ENCODE measurements at regions not wholly inside any gene's neighbourhood (a gene's known extent, or its start where the extent isn't known, plus 50 kb on each side); places are given as distances from the start of the nearest gene placed in this dataset.

DNA sequence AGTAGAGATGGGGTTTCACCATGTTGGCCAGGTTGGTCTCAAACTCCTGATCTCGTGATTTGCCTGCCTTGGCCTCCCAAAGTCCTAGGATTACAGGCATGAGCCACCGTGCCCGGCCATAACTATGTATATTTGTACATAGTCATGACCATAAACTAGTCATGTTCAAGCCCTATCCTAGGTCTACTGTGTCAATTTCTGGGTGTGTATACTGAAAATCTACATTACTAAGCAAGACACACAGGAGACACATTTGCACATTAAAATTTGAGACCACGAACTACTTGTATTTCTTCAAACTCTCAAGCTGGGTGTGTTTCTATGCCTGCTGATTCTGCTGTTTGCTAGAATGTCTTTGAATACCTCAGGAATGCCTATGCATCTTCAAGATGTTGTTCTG is 451.3 kb upstream of the MCTP2 start:
- TF ChIP-seq ZNF8 (CRISPR knock-in tag; IDR thresholded peaks at IDR 0.05) (no peak), GLIS3 (CRISPR knock-in tag; IDR thresholded peaks at IDR 0.05) (no peak), ZNF70 (CRISPR knock-in tag; IDR thresholded peaks at IDR 0.05) (no peak), ARNTL (CRISPR knock-in tag; IDR thresholded peaks at IDR 0.05; ENCODE audit: borderline replicate concordance, low read depth) (no peak), PATZ1 (CRISPR knock-in tag; IDR thresholded peaks at IDR 0.05; ENCODE audit: borderline replicate concordance) (no peak), SNAI2 (CRISPR knock-in tag; IDR thresholded peaks at IDR 0.05) (no peak), ESRRG (CRISPR knock-in tag; IDR thresholded peaks at IDR 0.05) (no peak), OSR1 (CRISPR knock-in tag; IDR thresholded peaks at IDR 0.05) (no peak), ZC3H10 (CRISPR knock-in tag; IDR thresholded peaks at IDR 0.05) (no peak), TCF4 (CRISPR knock-in tag; IDR thresholded peaks at IDR 0.05; ENCODE audit: borderline replicate concordance) (no peak), RARB (CRISPR knock-in tag; IDR thresholded peaks at IDR 0.05) (no peak)
- TF ChIP-seq, protein P1, sequence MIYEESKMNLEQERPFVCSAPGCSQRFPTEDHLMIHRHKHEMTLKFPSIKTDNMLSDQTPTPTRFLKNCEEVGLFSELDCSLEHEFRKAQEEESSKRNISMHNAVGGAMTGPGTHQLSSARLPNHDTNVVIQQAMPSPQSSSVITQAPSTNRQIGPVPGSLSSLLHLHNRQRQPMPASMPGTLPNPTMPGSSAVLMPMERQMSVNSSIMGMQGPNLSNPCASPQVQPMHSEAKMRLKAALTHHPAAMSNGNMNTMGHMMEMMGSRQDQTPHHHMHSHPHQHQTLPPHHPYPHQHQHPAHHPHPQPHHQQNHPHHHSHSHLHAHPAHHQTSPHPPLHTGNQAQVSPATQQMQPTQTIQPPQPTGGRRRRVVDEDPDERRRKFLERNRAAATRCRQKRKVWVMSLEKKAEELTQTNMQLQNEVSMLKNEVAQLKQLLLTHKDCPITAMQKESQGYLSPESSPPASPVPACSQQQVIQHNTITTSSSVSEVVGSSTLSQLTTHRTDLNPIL (CRISPR knock-in tag; IDR thresholded peaks at IDR 0.05; ENCODE audit: low read depth): no peak
- TF ChIP-seq, protein P2, sequence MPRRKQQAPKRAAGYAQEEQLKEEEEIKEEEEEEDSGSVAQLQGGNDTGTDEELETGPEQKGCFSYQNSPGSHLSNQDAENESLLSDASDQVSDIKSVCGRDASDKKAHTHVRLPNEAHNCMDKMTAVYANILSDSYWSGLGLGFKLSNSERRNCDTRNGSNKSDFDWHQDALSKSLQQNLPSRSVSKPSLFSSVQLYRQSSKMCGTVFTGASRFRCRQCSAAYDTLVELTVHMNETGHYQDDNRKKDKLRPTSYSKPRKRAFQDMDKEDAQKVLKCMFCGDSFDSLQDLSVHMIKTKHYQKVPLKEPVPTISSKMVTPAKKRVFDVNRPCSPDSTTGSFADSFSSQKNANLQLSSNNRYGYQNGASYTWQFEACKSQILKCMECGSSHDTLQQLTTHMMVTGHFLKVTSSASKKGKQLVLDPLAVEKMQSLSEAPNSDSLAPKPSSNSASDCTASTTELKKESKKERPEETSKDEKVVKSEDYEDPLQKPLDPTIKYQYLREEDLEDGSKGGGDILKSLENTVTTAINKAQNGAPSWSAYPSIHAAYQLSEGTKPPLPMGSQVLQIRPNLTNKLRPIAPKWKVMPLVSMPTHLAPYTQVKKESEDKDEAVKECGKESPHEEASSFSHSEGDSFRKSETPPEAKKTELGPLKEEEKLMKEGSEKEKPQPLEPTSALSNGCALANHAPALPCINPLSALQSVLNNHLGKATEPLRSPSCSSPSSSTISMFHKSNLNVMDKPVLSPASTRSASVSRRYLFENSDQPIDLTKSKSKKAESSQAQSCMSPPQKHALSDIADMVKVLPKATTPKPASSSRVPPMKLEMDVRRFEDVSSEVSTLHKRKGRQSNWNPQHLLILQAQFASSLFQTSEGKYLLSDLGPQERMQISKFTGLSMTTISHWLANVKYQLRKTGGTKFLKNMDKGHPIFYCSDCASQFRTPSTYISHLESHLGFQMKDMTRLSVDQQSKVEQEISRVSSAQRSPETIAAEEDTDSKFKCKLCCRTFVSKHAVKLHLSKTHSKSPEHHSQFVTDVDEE (CRISPR knock-in tag; IDR thresholded peaks at IDR 0.05): no peak
